ENCODE measurements at regions not wholly inside any gene's neighbourhood (a gene's known extent, or its start where the extent isn't known, plus 50 kb on each side); places are given as distances from the start of the nearest gene placed in this dataset.

GRCh38 chr12:63228853-63229252 lies 77.9 kb upstream of the AVPR1A start:
- no peak for DNase-seq (ENCODE audit: low spot score)

GRCh38 chr12:63226792-63227463 lies 75.9 kb upstream of the AVPR1A start:
- DNase-seq (ENCODE audit: low spot score), result no peak

GRCh38 chr12:63224396-63224795 lies 73.4 kb upstream of the AVPR1A start:
- no peak for DNase-seq (ENCODE audit: low spot score)

- no peak for DNase-seq (ENCODE audit: low spot score)
Measured at GRCh38 chr12:63223128-63223527, 72.1 kb upstream of the AVPR1A start.

- DNase-seq (ENCODE audit: low spot score), result no peak
Measured at GRCh38 chr12:63222582-63222981, 71.6 kb upstream of the AVPR1A start.

GRCh38 chr12:63220921-63221320 lies 69.9 kb upstream of the AVPR1A start:
- no peak for DNase-seq (ENCODE audit: low spot score)

GRCh38 chr12:63212316-63212715 lies 61.3 kb upstream of the AVPR1A start:
- no peak for DNase-seq (ENCODE audit: low spot score)

GRCh38 chr12:63208956-63209355 lies 58.0 kb upstream of the AVPR1A start:
- DNase-seq (ENCODE audit: low spot score), result no peak

GRCh38 chr12:63206909-63207308 lies 55.9 kb upstream of the AVPR1A start:
- no peak for DNase-seq (ENCODE audit: low spot score)

GRCh38 chr12:63206494-63206893 lies 55.5 kb upstream of the AVPR1A start:
- DNase-seq (ENCODE audit: low spot score), result no peak

Measured in SW480 (cell line).